Right ventricle myocardium inferior (tissue), 1 donor: ENCODE measurements at regions not wholly inside any gene's neighbourhood (a gene's known extent, or its start where the extent isn't known, plus 50 kb on each side); places are given as distances from the start of the nearest gene placed in this dataset.

Experiments
- ATAC-seq: fragments of 200-7000 bp; cut with Tn5 transposase; one replicate; pipeline ENCODE4 v1.9.1; 2020; ENCODE audit warnings: mild to moderate bottlenecking, moderate library complexity
- DNase-seq: peaks from one replicate; pipeline ENCODE4 v3.0.0; 2021; ENCODE audit errors: missing footprints
- intact Hi-C: fragments of 100-400 bp; cut with DNase I; formaldehyde crosslinking; loops from one replicate; pipeline ENCODE4 v1.11.0; 2022
- donor health status: DM: no; HTN: yes; CAD: no; lungs with severe emphysema.

GRCh38 chr9:73689051-73689870, 537.6 kb downstream of the ANXA1 start:
- ATAC-seq: no peak
- intact Hi-C loops: no loop called here
- no peak for DNase-seq

- intact Hi-C loops: no loop called here
- ATAC-seq (no peak), DNase-seq (no peak)
Observed at GRCh38 chr9:73701415-73702057, 549.9 kb downstream of the ANXA1 start.

GRCh38 chr9:73714294-73714693, 562.6 kb downstream of the ANXA1 start:
- DNase-seq: no peak
- intact Hi-C loops: no loop called here
- ATAC-seq: no peak

- ATAC-seq (no peak), DNase-seq (no peak)
- intact Hi-C loops: no loop called here
Observed at GRCh38 chr9:73715591-73715990, 563.9 kb downstream of the ANXA1 start.

- intact Hi-C loops: no loop called here
Observed at GRCh38 chr9:73719660-73720059, 568.0 kb downstream of the ANXA1 start.

GRCh38 chr9:73720601-73721000, 568.9 kb downstream of the ANXA1 start:
- DNase-seq: no peak
- intact Hi-C loops: no loop called here
- no peak for ATAC-seq

More at GRCh38 chr9:73719660-73720059, 568.0 kb downstream of the ANXA1 start:
- DNase-seq: no peak
- no peak for ATAC-seq

GRCh38 chr9:73736270-73736669, 584.6 kb downstream of the ANXA1 start:
- intact Hi-C loops: no loop called here
- DNase-seq (no peak), ATAC-seq (no peak)

GRCh38 chr9:73738741-73739530, 587.3 kb downstream of the ANXA1 start:
- no peak for ATAC-seq
- DNase-seq: no peak
- intact Hi-C loops: no loop called here

GRCh38 chr9:73741316-73741715, 589.7 kb downstream of the ANXA1 start:
- intact Hi-C loops: no loop called here
- ATAC-seq: no peak
- no peak for DNase-seq

- intact Hi-C loops: no loop called here
Observed at GRCh38 chr9:73742412-73742811, 590.7 kb downstream of the ANXA1 start.

GRCh38 chr9:73743826-73744225, 592.2 kb downstream of the ANXA1 start:
- DNase-seq (no peak), ATAC-seq (no peak)
- intact Hi-C loops: no loop called here

More at GRCh38 chr9:73742412-73742811, 590.7 kb downstream of the ANXA1 start:
- DNase-seq (no peak), ATAC-seq (no peak)

- ATAC-seq: no peak
- intact Hi-C loops: no loop called here
- DNase-seq: no peak
Observed at GRCh38 chr9:73745598-73745997, 593.9 kb downstream of the ANXA1 start.

- no peak for ATAC-seq
- DNase-seq: no peak
- intact Hi-C loops: no loop called here
Observed at GRCh38 chr9:73753171-73753570, 601.5 kb downstream of the ANXA1 start.

- DNase-seq (no peak), ATAC-seq (no peak)
- intact Hi-C loops: no loop called here
Observed at GRCh38 chr9:73761905-73762304, 610.2 kb downstream of the ANXA1 start.

GRCh38 chr9:73773896-73774295, 622.2 kb downstream of the ANXA1 start:
- intact Hi-C loops: no loop called here
- ATAC-seq: no peak
- no peak for DNase-seq

GRCh38 chr9:73775757-73776156, 624.1 kb downstream of the ANXA1 start:
- DNase-seq: no peak
- intact Hi-C loops: no loop called here
- ATAC-seq: no peak

- ATAC-seq: no peak
- DNase-seq: no peak
- intact Hi-C loops: no loop called here
Observed at GRCh38 chr9:73780916-73781315, 629.3 kb downstream of the ANXA1 start.

GRCh38 chr9:73782166-73782565, 630.5 kb downstream of the ANXA1 start:
- ATAC-seq (no peak), DNase-seq (no peak)
- intact Hi-C loops: no loop called here

GRCh38 chr9:73799446-73799845, 647.8 kb downstream of the ANXA1 start:
- no peak for DNase-seq
- no peak for ATAC-seq
- intact Hi-C loops: no loop called here

GRCh38 chr9:73805111-73805510, 653.4 kb downstream of the ANXA1 start:
- DNase-seq (no peak), ATAC-seq (no peak)
- intact Hi-C loops: no loop called here
